ENCODE measurements at regions not wholly inside any gene's neighbourhood (a gene's known extent, or its start where the extent isn't known, plus 50 kb on each side); places are given as distances from the start of the nearest gene placed in this dataset.

DNA sequence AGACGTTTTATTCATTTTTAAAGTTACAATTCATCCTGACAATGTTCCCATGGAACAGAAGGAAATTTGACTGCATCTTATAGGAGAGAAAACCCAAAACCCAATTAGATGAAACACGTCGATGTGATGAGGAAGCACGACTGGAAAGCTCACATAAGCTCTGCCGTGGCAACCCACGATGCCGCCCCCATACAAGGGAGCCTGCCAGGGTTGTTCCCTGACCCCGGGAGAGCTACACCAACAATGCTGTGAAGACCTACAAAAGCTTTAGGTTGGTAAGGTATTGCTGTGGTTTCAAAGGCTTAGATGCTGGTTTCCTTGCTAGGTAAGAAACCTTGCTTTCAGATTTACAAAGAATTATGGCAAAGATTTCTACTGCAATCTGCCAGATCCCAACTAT lies 393.1 kb downstream of the KLF12 start:
- no peak for DNase-seq

DNA sequence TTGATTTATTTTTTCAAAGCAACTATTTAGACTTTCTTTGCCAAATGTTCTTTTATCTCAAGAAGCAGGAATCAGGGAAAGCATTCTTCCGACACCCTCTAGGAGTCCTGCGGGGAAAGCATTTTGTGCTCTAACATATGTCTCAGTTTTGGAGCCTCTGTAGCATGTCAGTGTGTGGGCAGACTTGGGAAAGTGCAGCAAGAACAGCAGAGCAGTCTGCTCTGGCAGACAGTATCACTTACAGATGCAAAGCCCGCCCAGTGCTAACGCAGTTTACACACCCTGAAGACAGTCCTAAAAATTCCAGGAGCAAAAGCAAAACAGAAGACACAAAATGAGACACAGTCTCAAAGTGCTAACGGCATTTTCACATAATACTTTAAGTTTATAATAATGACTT lies 393.5 kb downstream of the KLF12 start:
- DNase-seq: no peak

DNA sequence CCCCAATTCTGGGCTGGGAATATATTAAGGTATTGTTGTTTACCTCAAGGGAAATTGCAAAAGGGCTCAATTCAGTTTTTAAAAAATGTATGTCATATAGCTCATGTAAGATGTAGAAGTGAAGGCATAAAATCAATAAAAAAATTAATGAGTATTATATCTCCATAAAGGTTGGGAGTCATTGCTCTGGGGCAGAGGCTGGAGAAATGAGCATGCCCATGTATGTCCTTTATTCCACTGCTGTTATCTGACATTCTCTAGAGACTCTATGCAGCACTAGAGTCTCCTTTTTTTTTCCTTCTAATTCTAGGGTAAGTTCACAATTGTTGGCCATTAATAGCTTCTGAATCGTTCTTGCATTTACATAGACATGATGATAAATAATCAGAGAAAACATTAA lies 394.8 kb downstream of the KLF12 start:
- no peak for DNase-seq

DNA sequence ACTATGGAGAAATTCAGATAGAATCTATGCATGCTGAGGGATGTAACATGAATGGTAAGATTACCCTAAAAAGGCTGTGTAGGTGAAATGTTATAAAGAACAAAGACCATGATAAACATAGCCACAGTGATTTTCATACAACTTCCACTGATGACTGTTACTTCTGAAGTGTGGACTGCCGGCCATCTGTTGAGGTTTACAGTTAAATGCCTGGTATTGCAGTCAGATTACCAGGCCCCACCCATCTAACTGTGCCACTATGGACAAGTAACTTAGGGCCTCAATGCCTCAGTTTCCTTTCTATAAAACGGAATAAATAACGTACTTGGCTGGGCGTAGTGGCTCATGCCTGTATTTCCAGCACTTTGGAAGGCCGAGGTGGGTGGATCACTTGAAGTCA lies 395.6 kb downstream of the KLF12 start:
- DNase-seq: no peak

DNA sequence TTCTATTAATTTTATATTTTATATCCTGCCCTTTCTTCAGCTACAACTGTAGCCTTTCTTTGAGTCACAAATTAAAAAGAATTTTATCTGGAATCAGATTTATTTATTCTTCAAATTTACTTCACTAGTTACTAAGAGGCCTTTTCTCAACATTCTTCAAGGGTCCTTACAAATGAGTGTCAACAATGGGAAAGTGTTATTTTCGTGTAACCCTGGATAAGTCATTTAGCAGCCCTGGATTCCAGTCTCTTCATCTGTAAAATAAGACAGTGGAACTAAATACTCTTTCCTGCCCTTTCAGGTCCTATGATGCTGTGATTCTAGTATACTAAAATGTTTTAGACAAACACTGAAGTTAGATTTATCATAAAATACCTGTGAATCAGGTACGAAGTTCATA lies 397.0 kb downstream of the KLF12 start:
- no peak for DNase-seq

DNA sequence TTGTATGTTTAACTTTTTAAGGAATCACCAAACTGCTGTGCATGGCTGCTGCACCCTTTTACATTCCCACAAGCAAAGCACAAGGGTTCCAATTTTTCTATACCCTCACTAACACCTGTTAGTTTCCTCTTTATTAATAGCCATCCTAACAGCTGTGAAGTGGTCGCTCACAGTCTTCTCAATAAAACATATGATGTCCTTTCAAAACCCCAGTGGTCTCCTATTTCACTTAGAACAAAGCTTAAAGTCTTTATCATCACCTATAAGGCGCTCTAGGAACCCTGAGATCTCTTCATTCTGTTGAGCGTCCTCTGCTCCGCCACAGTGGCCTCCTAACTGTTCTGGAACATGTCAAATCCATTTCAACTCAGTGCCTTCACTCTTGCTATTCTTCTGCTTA lies 400.5 kb downstream of the KLF12 start:
- DNase-seq: no peak

DNA sequence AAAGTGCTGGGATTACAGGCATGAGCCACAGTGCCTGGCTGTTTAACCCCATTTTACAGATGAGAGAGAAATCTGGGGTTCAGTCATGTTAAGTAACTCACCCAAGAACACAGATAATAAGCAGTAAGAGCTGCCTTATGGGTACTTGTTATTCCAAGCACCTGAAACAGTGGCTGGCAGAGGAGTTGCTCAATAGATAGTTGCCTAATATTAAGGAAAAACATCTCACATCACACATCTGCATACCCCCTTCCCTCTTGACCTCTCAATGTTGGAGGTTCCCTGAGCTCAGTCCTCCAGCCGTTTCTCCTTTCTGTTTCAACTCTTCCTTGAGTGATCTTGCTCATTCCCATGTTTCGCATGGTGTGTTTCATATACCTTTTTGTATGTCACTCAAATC lies 401.9 kb downstream of the KLF12 start:
- DNase-seq: no peak

DNA sequence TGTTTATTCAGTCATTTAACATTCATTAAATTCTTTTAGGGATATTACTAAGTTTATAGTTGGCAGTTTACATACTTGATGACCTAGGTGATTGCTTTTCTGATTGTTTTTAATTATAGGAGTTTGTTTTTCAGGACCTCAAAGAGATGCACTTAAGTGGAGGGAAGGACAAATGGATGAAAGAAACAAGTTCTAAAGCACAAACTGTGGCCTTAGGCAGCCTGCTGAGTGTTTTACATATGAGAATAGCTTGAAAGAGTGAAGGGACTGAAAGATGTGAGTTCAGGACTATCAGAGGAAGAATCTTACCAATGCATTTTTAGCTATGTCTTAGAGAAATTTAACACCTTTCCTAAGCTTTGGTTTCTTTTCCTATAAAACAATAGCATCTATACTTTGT lies 402.6 kb downstream of the KLF12 start:
- DNase-seq: no peak

DNA sequence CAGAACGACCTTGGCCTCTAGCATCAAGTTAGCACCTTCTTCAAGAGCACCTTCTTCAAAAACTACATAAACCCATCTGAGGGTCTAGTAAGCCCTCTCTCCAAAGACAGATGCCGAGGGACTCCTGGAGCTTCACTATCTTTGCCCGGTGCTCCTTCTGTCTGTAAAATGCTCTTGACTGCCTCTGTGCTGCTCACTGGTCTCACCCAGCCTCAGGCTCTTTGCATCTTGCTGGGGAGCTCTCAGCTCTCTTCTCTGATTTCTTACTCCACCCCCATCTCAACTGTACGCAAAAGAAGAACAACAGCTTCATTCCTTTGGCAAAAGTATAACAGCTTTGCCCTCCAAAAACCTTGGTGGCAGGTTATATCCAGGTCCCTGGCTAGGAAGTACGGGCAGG lies 404.2 kb downstream of the KLF12 start:
- DNase-seq: no peak

DNA sequence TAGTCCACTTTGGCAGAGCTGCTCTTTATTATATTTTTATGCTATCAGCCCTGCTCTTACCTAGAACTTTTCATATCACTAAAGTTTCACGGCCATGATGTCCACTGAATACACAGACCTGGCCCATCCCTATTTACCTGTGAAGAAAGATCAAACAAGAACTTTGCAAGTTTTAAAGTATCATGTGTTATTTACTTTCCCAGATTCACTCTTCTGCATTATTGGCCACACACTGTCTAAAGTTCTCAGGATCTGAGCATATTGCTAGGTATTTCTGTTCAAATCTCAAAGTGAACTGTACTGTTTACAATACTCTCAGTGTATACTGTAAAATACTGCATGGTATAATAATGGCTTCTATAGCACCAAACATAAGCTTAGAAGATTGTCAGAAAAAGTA lies 405.2 kb downstream of the KLF12 start:
- no peak for DNase-seq

DNA sequence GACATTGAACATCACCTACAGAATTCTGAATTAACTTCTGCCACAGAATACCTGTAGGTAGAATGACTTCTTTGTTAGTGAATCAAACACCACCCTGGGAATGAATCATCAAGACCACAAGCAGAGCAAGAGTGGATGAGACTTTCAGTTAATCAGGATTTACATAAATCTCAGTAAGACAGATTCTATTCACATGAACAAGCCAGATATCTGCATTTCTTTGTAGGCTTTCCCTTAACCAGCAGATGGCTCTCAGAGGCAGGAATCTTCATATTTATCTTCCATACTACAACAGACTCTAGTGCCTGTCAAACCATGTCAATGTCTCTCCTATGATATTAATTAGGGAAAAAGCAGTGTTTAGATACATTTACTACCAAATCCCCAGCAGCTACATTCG lies 412.1 kb downstream of the KLF12 start:
- no peak for DNase-seq

DNA sequence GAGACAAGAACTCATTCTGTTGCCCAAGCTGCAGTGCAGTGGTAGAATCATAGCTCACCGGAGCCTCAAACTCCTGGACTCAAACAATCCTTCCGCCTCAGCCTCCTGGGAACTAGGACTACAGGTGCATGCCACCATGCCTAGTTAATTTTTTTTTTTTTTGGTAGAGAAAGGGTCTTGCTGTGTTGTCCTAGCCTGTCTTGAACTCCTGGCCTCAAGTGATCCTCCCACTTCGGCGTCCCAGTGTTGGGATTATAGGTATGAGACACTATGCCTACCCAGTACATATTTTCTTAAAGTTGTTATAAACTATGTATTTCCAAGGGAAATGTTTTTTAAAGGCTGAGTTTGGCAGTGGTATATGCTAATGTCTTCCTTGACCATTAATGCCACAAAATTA lies 412.6 kb downstream of the KLF12 start:
- no peak for DNase-seq

DNA sequence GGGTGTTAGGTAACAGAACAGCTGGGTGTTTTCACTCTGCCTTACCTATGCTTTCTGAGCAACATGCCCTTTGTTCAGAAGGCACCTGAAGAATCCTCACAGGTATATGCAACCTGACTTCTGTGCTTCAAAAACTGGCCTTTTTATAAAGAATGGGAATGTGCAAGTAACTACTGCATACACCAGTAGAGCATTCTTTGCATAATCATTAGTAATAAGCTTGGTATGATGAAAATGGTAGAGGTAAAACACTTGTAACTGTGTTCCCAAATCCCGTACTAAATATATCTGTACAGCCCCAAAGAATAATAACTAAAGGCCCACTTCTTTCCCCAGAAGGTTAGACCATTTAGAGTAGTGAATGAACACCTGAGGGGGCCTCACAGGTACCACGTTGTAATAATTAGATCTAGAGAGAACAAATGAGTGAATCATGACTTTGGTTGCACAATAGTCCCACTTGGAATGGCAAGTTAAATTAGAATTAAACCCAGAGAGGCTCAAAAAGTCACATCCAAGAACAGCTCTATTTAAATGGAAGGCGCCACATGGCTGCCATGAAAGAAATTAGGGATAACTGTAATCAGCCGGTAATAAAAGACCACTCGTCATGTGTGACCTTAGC lies 413.9 kb downstream of the KLF12 start:
- no peak for DNase-seq

DNA sequence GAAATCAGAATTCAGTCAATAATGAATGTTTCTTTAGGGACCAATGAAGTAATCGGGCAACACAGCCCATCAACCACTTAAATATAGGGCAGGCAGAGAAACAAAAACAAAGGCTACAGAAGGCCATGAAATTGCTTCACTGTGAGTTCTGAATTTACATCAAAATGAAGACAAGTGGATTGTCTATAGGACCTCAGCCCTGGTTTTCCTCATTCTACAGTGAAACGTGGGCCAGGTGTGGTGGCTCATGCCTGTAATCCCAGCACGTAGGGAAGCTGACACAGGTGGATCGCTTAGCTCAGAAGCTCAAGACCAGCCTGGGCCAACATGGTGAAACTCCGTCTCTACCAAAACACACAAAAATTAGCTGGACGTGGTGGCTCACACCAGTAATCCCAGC lies 416.0 kb downstream of the KLF12 start:
- no peak for DNase-seq

DNA sequence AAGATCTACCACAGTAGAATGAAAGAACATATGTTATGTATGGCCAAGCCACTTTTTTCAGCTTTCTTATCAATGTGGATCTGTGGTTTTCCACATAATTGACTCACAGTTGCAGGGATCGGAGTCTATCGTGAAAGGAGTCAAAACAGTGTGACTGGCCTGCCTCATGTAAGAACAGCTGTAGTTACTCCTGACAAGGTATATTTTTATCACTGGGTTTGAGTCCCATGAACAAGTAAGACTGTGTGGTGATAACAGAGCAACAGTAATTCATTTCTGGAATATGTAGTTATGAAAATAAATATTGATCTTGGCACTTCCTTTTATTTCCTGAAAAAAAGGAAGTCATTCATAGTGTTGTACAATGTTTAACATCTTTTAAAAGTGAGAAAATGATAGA lies 416.6 kb downstream of the KLF12 start:
- no peak for DNase-seq

DNA sequence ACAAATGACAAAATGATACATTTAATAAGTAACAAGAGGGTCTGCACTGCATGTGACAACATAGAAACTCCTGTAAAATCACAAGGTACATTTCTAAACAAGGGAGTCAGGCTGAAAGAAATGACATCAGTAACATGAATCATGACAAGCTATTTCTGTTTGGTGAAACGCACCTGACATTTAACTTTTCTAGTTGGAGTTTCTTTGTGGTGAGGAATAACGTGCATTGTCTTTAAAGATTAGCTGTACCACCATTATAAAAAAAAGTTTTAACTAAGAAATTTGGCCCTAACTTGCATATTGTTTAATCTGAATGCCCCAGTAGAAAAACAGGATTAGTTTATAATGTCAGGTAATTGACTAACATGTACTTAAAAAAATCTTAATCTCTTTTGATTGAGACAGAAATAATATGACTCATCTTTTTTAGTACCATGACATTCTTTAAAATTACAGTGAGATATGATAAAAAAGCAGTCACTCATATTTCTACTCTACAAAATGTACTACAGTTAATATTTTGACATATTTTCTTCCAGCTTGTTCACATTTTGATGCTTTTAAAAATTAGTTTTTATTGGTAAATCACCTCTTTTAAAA lies 418.2 kb downstream of the KLF12 start:
- no peak for DNase-seq

DNA sequence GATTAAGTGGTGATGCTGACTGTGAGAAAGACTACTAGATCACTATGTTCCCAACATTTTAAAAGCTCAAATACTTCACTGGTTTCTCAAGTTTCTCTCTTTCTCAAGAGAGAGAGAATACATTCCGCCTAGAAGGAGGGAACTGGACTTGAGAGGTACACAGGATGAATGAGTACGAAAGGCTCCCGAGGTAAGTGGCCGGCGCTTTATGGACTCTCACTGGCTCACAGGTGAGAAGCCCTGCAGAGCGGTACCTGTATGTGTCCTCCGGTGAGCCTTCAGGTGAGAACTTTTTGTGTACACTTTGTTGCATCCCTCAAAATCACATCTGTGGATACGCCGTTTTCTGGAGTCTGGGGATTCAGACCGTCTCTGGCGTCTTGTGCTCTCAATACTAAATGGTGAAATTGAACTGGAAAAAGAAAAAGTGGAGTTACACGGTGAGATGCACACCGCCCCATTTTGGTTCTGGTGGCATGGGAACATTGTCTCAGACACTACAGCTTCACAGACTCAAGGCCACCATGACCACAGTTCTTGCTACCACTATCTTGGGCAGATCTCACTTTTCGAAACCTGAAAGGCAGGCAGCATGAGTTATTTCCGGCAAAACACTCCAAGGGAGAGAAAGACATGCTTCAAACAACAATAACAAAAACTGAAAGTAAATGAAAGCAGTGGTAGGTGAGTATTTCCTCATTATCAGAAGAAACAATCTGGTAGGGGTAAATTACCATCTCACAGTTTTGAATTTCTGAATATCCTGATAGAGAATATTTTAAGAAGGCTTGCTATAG lies 418.9 kb downstream of the KLF12 start:
- no peak for DNase-seq

DNA sequence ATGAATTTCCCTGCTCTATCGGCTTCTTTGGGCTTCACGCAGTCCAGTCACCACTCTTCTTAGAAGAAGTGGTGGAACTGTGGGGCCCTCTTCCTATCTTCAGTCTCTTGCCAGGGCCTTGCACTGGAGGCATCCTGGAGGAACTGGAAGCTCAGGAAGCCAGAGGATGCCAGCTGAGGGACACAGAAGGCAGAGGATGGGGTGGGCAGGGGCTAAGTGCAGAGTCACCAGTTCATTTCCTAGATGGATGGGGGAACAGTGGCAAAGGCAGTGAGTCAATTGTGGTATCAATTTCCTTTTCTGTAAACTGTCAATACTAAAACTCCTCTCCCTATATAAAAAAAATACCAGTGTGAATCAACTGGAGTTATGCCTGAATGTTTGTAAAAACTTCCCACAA lies 419.7 kb downstream of the KLF12 start:
- DNase-seq: no peak

DNA sequence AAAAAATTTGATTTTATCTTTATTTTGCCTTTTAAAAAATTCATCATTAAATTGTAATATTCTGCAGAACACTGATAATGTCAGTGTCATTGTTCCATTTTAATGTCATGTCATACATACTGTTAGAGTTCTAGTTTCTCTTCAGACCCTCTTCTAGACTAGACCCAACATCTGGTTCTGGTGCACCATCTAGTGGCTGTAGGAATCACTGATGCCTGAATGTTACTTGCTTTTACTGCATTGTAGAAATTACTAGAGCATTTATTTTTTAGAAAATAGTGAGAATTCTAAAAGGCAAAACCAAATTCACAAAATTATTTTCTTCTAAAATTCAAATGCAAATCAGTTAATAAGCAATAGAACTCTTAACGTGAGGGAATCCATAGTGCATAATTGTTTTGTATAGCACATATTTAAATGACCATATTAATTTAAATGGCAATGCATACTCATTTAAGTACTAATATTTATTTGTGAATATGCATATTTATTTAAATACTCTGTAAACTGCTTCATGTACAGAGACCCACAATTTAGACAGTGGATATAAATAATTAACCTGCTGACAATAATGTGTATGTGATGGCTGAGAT lies 425.7 kb downstream of the KLF12 start:
- DNase-seq: peak; percentile 77

DNA sequence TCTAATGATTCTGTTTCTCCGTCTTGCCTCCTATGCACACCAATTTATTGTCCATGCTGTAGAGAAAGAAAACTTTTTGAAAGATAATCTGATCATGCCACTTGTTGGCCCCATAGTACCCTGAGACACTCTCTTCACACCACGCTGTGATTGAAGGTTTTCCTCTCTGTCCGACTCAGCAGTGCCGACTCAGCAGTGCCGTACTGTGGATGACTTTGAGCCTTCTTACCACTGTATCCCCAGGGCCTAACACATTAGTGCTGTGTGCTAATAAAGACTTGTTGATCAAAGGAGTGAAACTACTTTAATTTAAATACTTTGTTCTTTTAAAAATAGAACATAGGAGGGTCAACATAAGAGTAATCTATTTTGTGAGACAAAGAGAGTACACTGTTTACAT lies 429.6 kb downstream of the KLF12 start:
- no peak for DNase-seq

DNA sequence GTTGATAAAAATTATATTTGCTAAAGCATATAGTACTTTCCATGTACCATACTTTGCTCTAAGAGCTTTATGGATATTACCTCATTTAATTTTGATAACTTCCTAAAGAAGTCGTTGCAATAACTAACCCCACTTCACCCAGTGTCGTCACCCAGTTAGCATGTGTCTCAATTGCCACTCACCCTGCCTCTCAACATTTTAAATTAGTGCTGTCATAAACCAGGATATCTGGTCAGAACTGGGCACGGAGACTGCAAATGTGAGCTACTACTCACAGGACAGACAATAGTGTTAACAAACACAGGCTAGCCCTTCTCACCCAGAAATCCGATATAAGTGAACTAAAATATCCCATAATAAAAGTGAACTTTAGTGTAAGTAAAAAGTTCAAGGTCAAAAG lies 430.6 kb downstream of the KLF12 start:
- no peak for DNase-seq

DNA sequence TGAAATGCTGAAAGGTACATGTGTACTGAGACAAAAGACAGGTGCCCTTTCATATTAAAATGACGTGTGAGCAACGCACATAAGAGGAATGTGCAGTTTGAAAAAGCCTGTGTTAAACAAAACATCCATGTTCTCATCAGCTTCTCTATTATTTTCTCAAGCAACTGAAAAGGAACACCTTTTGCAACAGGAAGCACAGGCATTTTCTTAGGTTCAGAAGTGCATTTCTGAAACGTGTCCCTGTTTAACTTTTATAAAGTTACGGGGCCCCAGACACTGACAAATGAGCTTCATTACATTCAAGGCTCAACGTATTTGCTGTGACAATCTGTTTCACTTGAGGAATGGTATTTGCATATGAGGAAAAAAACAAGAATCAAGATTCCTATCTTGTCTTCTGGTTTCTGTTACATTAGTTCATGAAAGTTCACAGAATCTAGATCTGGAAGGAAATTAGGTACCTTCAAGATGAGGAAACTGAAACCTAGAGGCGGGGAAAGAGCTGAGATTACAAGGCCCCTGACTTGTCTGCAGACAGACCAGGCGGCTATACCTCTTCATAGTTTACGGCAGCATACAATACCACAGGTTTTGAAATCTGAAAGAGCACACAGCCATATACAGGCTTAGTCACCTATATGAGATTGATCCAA lies 431.7 kb downstream of the KLF12 start:
- DNase-seq: no peak

DNA sequence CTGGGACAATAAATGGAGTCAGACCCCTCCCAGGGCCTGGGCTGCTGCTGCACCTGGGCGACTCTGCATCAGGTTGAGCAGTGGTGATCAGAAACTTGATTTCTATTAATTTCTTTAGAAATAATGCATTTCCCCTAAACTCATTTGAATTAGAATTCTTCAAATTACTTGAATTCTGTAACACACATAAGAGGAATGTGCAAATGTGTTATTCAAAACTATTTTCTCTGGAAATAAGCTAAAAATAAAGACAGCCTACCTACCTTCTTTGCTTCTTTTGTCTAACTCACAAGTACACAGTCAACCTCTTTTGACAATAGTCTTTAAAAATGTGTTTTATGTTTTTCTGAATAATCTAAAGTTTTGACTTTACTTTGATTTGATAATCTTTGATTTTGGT lies 433.0 kb downstream of the KLF12 start:
- DNase-seq: no peak

DNA sequence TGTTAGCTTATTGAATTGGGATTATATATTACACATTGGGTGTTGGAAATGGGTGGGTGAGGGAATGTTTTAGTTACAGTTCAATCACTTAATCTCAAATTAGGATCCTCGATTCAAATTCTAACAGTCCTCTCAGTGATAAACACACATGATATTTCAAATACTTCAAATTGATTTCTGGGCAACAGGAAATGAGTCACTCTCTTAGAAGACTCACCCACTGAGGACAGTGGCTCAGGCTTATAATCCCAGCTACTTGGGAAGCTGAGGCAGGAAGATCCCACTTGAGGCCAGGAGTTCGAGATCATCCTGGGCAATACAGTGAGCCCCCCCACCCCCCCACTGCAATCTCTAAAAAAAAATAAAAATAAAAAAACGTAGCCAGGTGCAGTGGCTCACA lies 435.3 kb downstream of the KLF12 start:
- no peak for DNase-seq

Measured in NCI-H1092 (cell line).